Neural cell (in vitro differentiated cells): ENCODE measurements at regions not wholly inside any gene's neighbourhood (a gene's known extent, or its start where the extent isn't known, plus 50 kb on each side); places are given as distances from the start of the nearest gene placed in this dataset.

Experiments
- H2AFZ ChIP-seq: fragments of 200-600, 300-800 bp; sonication (generic), shearing (Covaris generic); 2 replicates; pipeline ENCODE4 v1.6.0; 2014; ENCODE audit warnings: low read depth, mild to moderate bottlenecking, antibody characterized with exemption, low read length, moderate library complexity
- H3F3A ChIP-seq: fragments of 200-600 bp; shearing (Covaris generic); 2 replicates; pipeline ENCODE4 v1.6.1; 2016; ENCODE audit warnings: mild to moderate bottlenecking, moderate library complexity, mixed read lengths, antibody characterized with exemption, low read length; ENCODE audit not compliant: insufficient read depth, poor library complexity, severe bottlenecking
- H3K27ac ChIP-seq: fragments of 200-600, 300-800 bp; sonication (generic), shearing (Covaris generic); 2 replicates; pipeline ENCODE4 v1.5.1; 2014; ENCODE audit warnings: mild to moderate bottlenecking, low read length, moderate library complexity
- H3K27me3 ChIP-seq: fragments of 300-800, 200-600 bp; sonication (generic), shearing (Covaris generic); 2 replicates; pipeline ENCODE4 v1.6.0; 2014; ENCODE audit warnings: mild to moderate bottlenecking, low read depth, low read length, moderate library complexity; ENCODE audit not compliant: insufficient read depth
- H3K36me3 ChIP-seq: fragments of 300-800, 200-600 bp; sonication (generic), shearing (Covaris generic); 2 replicates; pipeline ENCODE4 v1.5.1; 2014; ENCODE audit warnings: mild to moderate bottlenecking, antibody characterized with exemption, low read length, moderate library complexity; ENCODE audit not compliant: insufficient read depth
- H3K4me2 ChIP-seq: fragments of 300-800, 200-600 bp; sonication (generic), shearing (Covaris generic); 2 replicates; pipeline ENCODE4 v1.6.0; 2014; ENCODE audit warnings: mild to moderate bottlenecking, low read length
- H3K4me3 ChIP-seq: fragments of 300-800, 200-600 bp; sonication (generic), shearing (Covaris generic); 2 replicates; pipeline ENCODE4 v1.5.1; 2014; ENCODE audit warnings: mild to moderate bottlenecking, low read length, moderate library complexity
- H3K79me2 ChIP-seq: fragments of 200-600 bp; shearing (Covaris generic); replicated peaks from 2 replicates; pipeline ENCODE4 v1.6.0; 2014; ENCODE audit warnings: mild to moderate bottlenecking, low read length, moderate library complexity; ENCODE audit not compliant: insufficient read depth
- H3K9ac ChIP-seq: fragments of 300-800, 200-600 bp; sonication (generic), shearing (Covaris generic); 2 replicates; pipeline ENCODE4 v1.6.1; 2016; ENCODE audit warnings: mild to moderate bottlenecking, low read length, mixed read lengths
- H3K9me2 ChIP-seq: fragments of 200-600 bp; shearing (Covaris generic); 2 replicates; pipeline ENCODE4 v1.6.1; 2016; ENCODE audit warnings: mild to moderate bottlenecking, low read length, mixed read lengths; ENCODE audit not compliant: insufficient read depth
- H3K9me3 ChIP-seq: fragments of 200-600, 300-800 bp; sonication (generic), shearing (Covaris generic); 2 replicates; pipeline ENCODE4 v1.6.1; 2016; ENCODE audit warnings: mild to moderate bottlenecking, mixed run types, low read length, moderate library complexity, mixed read lengths
- H4K20me1 ChIP-seq: fragments of 200-600 bp; shearing (Covaris generic); 2 replicates; pipeline ENCODE4 v1.6.1; 2016; ENCODE audit warnings: mild to moderate bottlenecking, mixed run types; ENCODE audit not compliant: insufficient read depth
- EP300 ChIP-seq: fragments of 450-650 bp; conservative IDR thresholded peaks from 2 replicates; pipeline ENCODE4 v1.6.1; 2014; ENCODE audit warnings: antibody characterized with exemption, mild to moderate bottlenecking, moderate library complexity; ENCODE audit not compliant: poor library complexity, severe bottlenecking
- EZH2 ChIP-seq: fragments of 200-600, 300-800 bp; shearing (Covaris generic), sonication (generic); IDR thresholded peaks from 2 replicates; pipeline ENCODE4 v1.6.1; 2014; ENCODE audit warnings: antibody characterized with exemption, low read length, borderline replicate concordance, mild to moderate bottlenecking; ENCODE audit not compliant: insufficient read depth, poor library complexity, severe bottlenecking
- MXI1 ChIP-seq: fragments of 450-650 bp; conservative IDR thresholded peaks from 2 replicates; pipeline ENCODE4 v1.6.1; 2014; ENCODE audit warnings: antibody characterized with exemption, mild to moderate bottlenecking; ENCODE audit not compliant: poor library complexity, severe bottlenecking
- POLR2AphosphoS5 ChIP-seq: IDR thresholded peaks from 2 replicates; pipeline ENCODE4 v1.6.1; 2012
- RAD21 ChIP-seq: fragments of 450-650 bp; conservative IDR thresholded peaks from 2 replicates; pipeline ENCODE4 v1.6.1; 2014; ENCODE audit warnings: antibody characterized with exemption, mild to moderate bottlenecking, moderate library complexity
- SMC3 ChIP-seq: fragments of 450-650 bp; conservative IDR thresholded peaks from 2 replicates; pipeline ENCODE4 v1.6.1; 2014; ENCODE audit warnings: antibody characterized with exemption, mild to moderate bottlenecking, moderate library complexity; ENCODE audit not compliant: poor library complexity
- TAF1 ChIP-seq: IDR thresholded peaks from 2 replicates; pipeline ENCODE4 v1.6.1; 2012; ENCODE audit warnings: low read depth
- TF ChIP-seq, protein P1 (sequence below): fragments of 450-650 bp; IDR thresholded peaks from 2 replicates; pipeline ENCODE4 v1.5.1; 2014; ENCODE audit warnings: antibody characterized with exemption, mild to moderate bottlenecking, moderate library complexity; ENCODE audit not compliant: poor library complexity, severe bottlenecking
- TF ChIP-seq, protein P2 (sequence below): IDR thresholded peaks from 2 replicates; pipeline ENCODE4 v1.6.1; 2012; ENCODE audit warnings: borderline replicate concordance

- H3K9ac ChIP-seq = no peak overlapping the region
- no peaks in the 10 kb centered on the region for H4K20me1 ChIP-seq
- H2AFZ ChIP-seq = no peak overlapping the region
- no peaks in the 10 kb centered on the region for H3K9me3 ChIP-seq
- H3K9me2 ChIP-seq = no peaks in the 10 kb centered on the region
- H3K4me3 ChIP-seq = no peak overlapping the region
- TF ChIP-seq MXI1 = no peak
- no peak for TF ChIP-seq RAD21
- no peak for TF ChIP-seq EZH2
- TF ChIP-seq, protein P1, sequence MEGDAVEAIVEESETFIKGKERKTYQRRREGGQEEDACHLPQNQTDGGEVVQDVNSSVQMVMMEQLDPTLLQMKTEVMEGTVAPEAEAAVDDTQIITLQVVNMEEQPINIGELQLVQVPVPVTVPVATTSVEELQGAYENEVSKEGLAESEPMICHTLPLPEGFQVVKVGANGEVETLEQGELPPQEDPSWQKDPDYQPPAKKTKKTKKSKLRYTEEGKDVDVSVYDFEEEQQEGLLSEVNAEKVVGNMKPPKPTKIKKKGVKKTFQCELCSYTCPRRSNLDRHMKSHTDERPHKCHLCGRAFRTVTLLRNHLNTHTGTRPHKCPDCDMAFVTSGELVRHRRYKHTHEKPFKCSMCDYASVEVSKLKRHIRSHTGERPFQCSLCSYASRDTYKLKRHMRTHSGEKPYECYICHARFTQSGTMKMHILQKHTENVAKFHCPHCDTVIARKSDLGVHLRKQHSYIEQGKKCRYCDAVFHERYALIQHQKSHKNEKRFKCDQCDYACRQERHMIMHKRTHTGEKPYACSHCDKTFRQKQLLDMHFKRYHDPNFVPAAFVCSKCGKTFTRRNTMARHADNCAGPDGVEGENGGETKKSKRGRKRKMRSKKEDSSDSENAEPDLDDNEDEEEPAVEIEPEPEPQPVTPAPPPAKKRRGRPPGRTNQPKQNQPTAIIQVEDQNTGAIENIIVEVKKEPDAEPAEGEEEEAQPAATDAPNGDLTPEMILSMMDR = no peak
- no peak for TF ChIP-seq POLR2AphosphoS5
- TF ChIP-seq SMC3 = no peak
- no peak for TF ChIP-seq EP300
- no peak for TF ChIP-seq TAF1
- TF ChIP-seq, protein P2, sequence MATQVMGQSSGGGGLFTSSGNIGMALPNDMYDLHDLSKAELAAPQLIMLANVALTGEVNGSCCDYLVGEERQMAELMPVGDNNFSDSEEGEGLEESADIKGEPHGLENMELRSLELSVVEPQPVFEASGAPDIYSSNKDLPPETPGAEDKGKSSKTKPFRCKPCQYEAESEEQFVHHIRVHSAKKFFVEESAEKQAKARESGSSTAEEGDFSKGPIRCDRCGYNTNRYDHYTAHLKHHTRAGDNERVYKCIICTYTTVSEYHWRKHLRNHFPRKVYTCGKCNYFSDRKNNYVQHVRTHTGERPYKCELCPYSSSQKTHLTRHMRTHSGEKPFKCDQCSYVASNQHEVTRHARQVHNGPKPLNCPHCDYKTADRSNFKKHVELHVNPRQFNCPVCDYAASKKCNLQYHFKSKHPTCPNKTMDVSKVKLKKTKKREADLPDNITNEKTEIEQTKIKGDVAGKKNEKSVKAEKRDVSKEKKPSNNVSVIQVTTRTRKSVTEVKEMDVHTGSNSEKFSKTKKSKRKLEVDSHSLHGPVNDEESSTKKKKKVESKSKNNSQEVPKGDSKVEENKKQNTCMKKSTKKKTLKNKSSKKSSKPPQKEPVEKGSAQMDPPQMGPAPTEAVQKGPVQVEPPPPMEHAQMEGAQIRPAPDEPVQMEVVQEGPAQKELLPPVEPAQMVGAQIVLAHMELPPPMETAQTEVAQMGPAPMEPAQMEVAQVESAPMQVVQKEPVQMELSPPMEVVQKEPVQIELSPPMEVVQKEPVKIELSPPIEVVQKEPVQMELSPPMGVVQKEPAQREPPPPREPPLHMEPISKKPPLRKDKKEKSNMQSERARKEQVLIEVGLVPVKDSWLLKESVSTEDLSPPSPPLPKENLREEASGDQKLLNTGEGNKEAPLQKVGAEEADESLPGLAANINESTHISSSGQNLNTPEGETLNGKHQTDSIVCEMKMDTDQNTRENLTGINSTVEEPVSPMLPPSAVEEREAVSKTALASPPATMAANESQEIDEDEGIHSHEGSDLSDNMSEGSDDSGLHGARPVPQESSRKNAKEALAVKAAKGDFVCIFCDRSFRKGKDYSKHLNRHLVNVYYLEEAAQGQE = no peak
- no peak overlapping the region for H3K27ac ChIP-seq
- H3K4me2 ChIP-seq = no peak overlapping the region
- no peaks in the 10 kb centered on the region for H3K27me3 ChIP-seq
- H3F3A ChIP-seq = no peaks in the 10 kb centered on the region
- H3K79me2 ChIP-seq = no peaks in the 10 kb centered on the region
- H3K36me3 ChIP-seq = no peaks in the 10 kb centered on the region
Measured at GRCh38 chr13:105446197-105446596, 1089.3 kb downstream of the EFNB2 start.

- TF ChIP-seq POLR2AphosphoS5 (no peak), TAF1 (no peak), EP300 (no peak), SMC3 (no peak), MXI1 (no peak), RAD21 (no peak)
- TF ChIP-seq, protein P2 = no peak
- TF ChIP-seq, protein P1 = no peak
- Histone ChIP-seq H2AFZ (no peak overlapping the region), H3K4me3 (no peak overlapping the region), H3K79me2 (no peaks in the 10 kb centered on the region), H4K20me1 (no peaks in the 10 kb centered on the region), H3K9me2 (no peaks in the 10 kb centered on the region), H3K36me3 (no peaks in the 10 kb centered on the region), H3F3A (no peaks in the 10 kb centered on the region), H3K27me3 (no peaks in the 10 kb centered on the region), H3K9me3 (no peaks in the 10 kb centered on the region), H3K9ac (no peak overlapping the region), H3K4me2 (no peak overlapping the region), H3K27ac (no peak overlapping the region)
Measured at GRCh38 chr13:105445796-105446195, 1089.7 kb downstream of the EFNB2 start.
